ENCODE measurements at regions not wholly inside any gene's neighbourhood (a gene's known extent, or its start where the extent isn't known, plus 50 kb on each side); places are given as distances from the start of the nearest gene placed in this dataset.

DNA sequence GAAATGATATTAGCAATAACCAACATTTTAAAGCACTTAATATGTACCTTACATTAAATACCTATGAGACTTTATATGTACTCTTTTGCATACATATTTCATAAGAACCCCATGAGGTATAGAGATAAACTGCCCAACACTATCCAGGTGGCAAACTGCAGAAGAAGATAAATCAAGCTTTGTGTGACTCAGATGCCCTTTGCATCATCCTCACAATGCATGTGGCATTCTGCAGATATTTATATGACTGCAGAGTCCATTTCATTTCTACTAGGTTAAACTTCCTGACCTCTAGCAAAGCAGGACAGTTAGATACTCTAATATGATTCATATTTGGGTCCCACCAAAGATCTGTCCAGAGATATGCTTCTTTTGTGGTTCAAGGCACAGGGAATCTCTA lies 85.6 kb upstream of the RASGEF1B start:
- DNase-seq (ENCODE audit: low spot score): no peak

DNA sequence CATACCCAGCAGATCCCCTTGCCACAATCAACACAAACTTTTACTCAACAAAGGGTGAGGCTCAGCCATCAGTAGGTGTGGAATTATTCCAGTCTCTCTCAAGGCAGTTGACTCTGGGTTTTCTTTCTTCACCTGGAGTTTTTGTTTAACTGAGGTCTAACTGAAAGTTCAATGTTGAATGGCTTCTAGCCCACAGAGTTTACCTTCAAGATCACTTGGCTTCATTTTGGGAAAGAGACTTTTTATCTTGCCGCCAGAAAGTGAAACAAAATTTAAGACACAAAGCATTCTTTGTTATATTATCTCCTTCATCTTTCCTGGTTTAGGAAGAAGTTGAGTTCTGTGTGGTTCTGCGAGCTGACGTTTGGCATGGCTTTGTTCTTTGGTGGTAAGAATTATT lies 83.8 kb upstream of the RASGEF1B start:
- no peak for DNase-seq (ENCODE audit: low spot score)

DNA sequence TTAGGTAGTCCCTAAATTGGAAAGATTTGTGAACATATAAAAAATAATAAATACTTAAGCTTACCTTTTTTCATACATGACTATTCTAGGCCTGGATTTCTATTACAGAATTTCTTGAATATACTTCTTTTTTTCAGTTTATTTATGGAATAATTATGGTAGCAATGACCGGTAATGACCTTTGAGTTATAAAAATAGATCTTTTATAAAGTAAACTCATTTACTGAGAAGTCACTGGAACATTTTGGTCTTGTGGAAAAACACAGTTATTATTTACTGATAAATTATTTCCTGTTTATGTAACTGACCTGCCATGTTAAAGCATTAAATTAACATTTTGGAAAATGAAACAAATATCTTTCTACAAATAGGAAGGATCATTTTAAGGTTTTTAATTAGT lies 80.4 kb upstream of the RASGEF1B start:
- no peak for DNase-seq (ENCODE audit: low spot score)

DNA sequence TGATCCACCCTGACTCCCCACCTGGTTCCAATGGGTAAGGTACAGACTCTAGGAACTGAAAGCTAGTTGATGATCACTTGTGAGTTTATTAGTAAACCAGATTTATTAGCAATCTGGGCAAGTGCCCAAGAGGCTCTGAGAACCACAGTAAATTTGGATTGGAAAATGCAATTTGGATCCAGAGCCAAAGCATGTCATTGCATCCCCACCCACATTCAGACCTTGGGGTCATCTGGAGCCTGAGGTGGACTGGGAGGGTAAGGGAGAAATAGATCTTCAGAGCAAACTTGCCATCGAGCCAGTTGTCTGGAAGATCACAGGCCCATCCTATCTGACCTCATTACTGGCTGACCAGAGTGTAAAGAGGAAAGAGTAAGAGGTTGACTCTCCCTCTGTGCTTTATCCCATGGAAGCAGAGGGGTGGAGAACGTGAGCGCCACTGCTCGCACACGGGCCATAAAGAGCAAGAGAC lies 78.7 kb upstream of the RASGEF1B start:
- no peak for DNase-seq (ENCODE audit: low spot score)

DNA sequence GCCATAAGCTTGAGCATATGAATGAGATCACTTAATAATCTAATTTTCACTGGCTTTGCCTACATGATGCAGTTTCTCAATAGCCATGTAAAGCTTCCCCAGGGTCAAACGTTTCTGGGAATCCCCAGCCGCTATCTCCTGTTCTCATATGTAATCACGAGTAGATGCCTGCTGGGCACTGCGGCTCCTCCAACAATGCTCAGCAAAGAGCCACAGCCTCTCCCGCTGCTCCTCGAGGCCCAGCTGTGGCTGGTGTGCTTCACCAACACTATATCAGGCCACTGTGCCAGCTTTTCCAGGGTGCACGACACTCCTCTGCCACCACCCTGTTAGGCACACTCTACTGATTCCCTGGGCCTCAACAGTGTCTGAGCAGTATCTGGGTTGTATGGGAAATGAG lies 78.3 kb upstream of the RASGEF1B start:
- no peak for DNase-seq (ENCODE audit: low spot score)

DNA sequence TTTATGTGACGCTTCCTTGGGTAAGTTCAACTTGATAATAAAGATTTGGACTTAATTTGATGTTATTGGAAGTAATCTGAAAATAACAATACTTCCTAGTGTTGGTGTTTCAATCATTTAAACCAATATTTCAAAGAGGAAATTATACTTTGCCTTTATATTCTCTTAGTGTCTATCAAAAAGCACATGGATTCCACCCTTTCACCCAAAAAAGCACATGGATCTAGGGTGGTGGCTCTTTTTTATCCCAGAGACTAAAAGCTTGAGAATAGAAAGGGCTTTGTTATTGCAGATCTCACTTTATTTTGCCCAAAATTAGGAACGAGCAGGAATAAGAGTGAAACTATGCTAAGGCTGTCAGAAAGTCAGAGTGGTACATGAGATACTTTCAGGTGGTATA lies 75.1 kb upstream of the RASGEF1B start:
- DNase-seq (ENCODE audit: low spot score): no peak

DNA sequence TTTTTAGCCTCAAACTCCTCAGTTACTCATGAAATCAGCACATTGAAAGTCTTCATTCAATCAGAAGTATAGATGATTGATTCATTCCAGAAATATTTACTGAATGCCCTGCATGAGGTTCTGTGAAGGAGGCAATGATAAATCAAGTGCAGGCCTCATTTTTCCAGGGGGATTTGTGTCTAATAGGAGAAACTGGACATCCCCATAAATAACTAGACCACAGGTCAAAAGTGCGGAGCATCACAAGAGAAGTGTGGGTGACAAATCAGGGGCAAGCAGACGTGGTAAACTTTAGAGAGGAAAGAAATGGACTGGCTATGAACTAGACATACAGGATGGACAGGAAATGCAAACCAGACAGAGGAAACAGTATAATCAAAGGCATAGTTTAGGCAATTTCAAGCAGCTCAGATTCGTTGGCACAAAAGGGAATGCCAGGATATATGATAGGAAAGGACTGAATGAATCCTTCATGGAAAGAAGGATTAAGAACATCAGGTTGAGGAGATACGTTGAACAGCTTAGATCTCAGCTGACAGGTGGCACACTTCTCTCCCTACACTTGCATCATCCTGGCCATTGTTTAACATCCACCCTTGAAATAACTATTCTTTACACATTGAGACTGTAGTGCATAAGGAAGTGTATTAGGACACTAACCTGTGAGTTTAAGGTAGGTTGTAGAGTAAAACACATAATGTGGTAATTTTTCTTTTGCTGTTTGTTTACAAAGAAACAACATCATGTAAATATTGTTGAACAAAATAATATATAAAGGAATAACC lies 69.6 kb upstream of the RASGEF1B start:
- DNase-seq (ENCODE audit: low spot score): no peak

DNA sequence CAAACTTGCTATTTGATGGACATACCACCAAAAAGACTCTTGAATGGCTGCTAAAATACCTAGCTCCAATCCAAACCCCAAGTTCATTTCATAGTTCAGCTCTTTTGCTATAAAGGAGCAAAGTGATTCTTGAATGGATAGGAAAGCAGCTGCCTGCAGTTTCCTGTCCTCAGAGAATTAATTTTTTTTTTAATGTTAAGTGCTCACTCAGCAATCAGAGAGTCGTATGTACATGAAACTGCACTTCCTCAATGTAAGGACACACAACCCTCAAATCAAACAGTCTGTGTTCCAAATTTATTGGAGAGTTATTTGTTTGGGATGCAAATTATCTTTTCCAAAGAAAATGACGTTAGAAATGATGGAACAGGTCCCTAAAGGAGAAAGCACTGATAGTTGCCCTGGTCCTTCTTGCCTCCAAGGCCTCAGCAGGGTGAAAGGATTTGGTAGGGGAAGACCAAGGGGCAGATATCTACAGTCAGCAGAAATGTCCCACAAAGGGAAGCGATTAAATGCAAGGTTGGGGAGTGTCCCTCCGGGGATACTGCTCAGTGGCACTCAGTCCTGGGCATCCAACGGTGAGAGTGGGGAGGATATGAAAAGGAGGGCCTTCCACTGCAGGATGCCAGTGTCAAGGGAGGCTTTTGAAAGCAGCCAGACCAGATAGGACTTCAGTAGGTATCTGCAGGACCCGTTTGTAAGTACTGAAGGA lies 67.2 kb upstream of the RASGEF1B start:
- no peak for DNase-seq (ENCODE audit: low spot score)

DNA sequence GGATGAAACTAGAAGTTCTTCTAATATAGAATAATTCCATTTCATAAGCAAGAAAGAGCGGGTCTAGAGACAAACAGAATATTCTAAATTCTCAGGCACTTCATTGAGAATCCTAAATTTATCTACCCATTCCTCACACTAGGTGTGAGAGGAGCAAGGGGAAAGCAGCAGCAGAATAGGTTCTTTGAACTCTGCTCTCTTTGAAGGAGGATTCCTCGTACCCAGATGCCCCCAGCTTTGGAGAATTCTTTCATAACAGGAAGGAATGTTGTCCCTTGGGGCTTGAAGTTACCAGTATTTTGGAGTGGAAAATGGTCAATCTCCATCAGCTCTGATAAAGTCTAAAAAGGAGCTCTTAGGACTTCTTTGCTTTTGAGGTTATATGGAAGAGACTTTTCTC lies 59.7 kb upstream of the RASGEF1B start:
- DNase-seq (ENCODE audit: low spot score): no peak

DNA sequence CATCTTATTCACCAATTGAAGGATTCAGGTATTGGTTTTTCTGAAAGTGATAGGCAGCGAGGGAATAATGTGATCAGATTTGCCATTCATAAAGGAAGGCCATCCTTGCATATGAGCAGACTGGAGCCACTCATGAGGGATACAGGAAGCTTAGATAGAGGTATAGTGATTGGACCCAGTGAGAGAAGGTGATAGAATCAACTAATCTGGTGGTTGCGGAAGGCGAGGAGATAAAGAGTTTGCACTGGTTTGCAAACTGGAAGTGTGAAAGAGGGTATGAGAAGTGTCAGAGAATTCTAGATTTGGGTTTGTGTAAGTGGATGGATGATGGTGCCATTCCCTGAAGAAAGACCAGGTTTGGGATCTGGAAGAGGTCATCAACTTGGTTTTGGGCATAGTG lies 57.3 kb upstream of the RASGEF1B start:
- no peak for DNase-seq (ENCODE audit: low spot score)

DNA sequence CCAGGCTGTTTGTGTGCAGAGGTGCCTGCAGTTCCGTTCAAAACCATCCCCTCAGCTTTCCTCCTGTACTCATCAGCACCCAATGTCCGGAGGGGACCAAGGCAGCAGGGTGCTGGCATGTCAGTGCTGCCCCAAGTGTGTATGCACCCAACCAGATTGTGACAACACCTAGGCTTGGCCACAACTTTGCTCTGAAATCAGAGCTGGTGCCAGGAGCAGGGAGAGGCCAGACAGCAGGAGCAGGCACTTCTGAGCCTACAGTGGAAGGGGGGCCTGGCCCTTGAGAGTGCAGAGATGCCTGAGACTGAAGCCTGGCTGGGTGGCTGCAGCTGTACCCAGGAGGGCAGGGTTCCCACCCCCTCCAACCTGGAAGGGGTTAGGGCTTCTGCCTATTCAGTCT lies 56.5 kb upstream of the RASGEF1B start:
- DNase-seq (ENCODE audit: low spot score): no peak

DNA sequence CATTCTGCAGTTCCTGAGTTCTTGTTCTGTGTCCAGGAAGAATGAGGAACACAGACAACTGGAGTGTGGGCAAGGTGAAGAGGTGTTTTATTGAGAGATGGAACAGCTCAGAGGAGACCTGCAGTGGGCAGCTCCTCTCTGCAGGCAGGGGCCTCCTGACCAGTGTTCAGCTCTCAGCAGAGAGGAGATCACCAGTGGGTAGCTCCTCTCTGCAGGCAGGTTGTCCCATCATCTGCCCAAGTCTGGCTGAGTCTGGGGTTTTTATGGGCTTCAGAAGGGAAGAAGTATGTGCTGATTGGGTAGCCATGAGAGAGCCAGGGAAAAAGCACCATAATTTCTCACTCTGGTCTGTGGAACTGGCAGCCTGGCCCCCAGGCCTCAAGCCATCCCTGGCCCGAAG lies 56.0 kb upstream of the RASGEF1B start:
- DNase-seq (ENCODE audit: low spot score): no peak

DNA sequence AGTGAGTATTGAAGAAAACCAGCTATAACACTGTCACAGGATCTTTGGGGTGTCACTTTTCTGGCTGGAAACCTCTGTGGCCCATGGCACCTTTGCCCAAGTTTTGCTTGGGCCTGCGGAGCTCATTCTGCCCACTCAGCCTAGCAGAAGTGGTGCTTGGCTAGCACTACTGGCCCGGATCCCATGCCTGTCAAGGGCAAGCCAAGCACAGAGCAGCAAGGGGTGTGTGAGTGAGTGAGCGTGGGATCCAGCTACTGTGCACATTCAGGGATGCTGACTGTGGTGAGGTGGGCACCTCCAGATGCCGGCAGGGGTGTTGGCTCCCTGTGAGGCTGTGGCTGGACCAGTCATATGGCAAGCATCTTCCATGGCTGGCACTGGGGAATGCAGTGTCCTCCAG lies 55.4 kb upstream of the RASGEF1B start:
- no peak for DNase-seq (ENCODE audit: low spot score)

DNA sequence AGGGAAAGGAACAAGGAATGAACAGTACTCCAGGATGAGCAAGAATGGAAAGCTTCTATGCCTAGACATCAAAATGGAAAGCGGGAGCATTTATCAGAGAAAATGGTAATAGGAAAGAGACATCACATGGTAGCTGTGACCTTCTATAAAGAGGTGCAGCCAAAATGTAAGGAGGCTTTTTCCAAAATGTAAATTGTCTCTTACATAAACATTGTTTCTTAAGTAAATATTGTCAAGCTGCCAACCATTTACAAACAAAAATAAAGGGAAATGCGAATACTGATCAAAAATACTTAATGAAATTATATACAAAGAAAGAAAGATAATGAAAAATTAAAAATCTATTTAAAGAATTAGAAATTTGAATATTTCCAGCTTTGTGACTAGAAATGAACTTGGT lies 55.0 kb upstream of the RASGEF1B start:
- no peak for DNase-seq (ENCODE audit: low spot score)

DNA sequence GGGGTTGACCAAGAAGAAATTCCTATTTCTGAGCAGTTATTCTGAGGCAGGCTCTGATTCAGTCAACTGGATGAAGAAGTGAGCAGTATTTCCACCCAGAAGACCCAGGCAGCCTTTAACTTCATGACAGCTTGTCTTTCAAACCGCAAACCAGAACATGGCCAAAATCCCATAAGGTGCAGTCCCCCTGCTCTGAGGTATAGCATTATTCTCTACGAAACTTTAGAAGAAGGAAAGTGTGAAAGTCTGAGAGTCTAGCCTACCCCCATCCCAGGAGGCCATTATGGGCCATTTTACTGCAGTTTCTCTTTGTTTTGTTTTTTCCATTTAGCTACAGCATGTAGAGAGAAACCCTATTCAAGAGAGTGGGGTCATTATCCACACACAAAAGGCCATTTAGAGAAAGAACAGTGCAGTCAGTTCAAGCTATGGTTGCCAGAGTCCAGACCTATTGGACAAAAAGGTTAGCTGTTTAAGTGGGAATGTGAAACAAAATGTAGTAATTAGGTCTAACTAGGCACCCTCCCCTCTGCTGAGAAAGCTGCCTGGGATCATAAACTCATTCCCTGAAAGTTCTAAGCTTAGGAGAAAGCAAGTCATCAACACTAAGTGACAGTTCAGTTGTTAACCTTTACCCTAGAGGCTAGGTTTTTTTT lies 52.1 kb upstream of the RASGEF1B start:
- no peak for DNase-seq (ENCODE audit: low spot score)

DNA sequence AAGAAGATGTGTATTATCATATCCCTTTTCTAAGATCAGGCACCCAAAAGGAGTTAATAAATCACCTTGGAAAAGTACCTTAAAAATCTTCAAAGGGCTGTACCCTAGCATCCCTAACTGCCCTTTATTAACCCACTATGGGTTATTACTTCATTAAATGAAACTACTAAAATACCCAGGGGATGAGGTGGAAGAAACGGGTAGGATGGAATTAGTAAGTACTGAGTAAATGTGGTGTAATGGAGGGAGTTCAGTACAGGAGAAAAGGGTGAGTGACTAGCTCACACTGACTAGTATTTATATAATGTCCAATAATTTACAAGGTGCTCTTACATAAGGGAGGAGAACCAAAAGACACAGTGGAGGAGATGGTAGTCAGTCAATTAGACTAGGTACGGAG lies 51.0 kb upstream of the RASGEF1B start:
- no peak for DNase-seq (ENCODE audit: low spot score)

DNA sequence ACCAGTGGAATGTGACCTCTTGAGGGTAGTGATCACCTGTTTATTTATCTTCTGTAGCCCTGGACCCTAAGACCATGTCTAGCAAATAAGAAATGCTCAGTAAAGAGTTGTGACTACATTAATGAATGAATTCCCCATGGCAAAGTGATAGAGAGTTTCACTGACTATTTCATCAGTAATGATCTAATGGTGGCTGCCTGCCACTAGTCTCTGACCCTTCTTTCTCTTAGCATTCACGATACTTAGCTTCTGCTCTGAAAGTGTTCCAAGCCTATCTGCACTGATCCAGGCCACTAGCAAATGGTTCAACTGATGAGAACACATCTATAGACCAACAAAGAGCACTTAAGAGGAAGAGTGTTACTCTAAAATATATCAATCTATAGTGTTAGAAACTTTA lies 50.0 kb upstream of the RASGEF1B start:
- no peak for DNase-seq (ENCODE audit: low spot score)
